HK-2 (cell line): ENCODE measurements at regions not wholly inside any gene's neighbourhood (a gene's known extent, or its start where the extent isn't known, plus 50 kb on each side); places are given as distances from the start of the nearest gene placed in this dataset.

Experiments
- DNase-seq: peaks from one replicate; pipeline ENCODE4 v3.0.0-alpha.2; 2018; ENCODE audit not compliant: unreplicated experiment

GRCh38 chr5:2206293-2207108 is 323.8 kb upstream of the IRX4 start:
- no peak for DNase-seq

GRCh38 chr5:2205596-2206226 is 323.0 kb upstream of the IRX4 start:
- DNase-seq = no peak

- no peak for DNase-seq
These were observed 322.5 kb upstream of the IRX4 start for GRCh38 chr5:2205185-2205585.

- DNase-seq = no peak
These were observed 321.9 kb upstream of the IRX4 start for GRCh38 chr5:2204366-2205184.

- no peak for DNase-seq
These were observed 321.0 kb upstream of the IRX4 start for GRCh38 chr5:2203774-2204173.

- DNase-seq = no peak
These were observed 319.1 kb upstream of the IRX4 start for GRCh38 chr5:2201832-2202231.

- no peak for DNase-seq
These were observed 318.7 kb upstream of the IRX4 start for GRCh38 chr5:2201421-2201820.

GRCh38 chr5:2201011-2201410 is 318.3 kb upstream of the IRX4 start:
- no peak for DNase-seq

- no peak for DNase-seq
These were observed 317.7 kb upstream of the IRX4 start for GRCh38 chr5:2200261-2200950.

- DNase-seq = no peak
These were observed 317.0 kb upstream of the IRX4 start for GRCh38 chr5:2199697-2200096.

GRCh38 chr5:2196989-2197619 is 314.4 kb upstream of the IRX4 start:
- no peak for DNase-seq

- no peak for DNase-seq
These were observed 313.7 kb upstream of the IRX4 start for GRCh38 chr5:2196416-2196815.

- no peak for DNase-seq
These were observed 312.2 kb upstream of the IRX4 start for GRCh38 chr5:2194949-2195348.

GRCh38 chr5:2194236-2194555 is 311.5 kb upstream of the IRX4 start:
- DNase-seq = no peak

GRCh38 chr5:2193542-2194235 is 311.0 kb upstream of the IRX4 start:
- DNase-seq = no peak

- DNase-seq = no peak
These were observed 310.4 kb upstream of the IRX4 start for GRCh38 chr5:2193142-2193541.

- DNase-seq = no peak
These were observed 309.8 kb upstream of the IRX4 start for GRCh38 chr5:2192496-2192895.

GRCh38 chr5:2191972-2192371 is 309.2 kb upstream of the IRX4 start:
- DNase-seq = no peak

- DNase-seq = no peak
These were observed 307.8 kb upstream of the IRX4 start for GRCh38 chr5:2190549-2190948.

GRCh38 chr5:2188661-2189060 is 305.9 kb upstream of the IRX4 start:
- no peak for DNase-seq

GRCh38 chr5:2188137-2188536 is 305.4 kb upstream of the IRX4 start:
- DNase-seq = no peak
